ENCODE measurements at regions not wholly inside any gene's neighbourhood (a gene's known extent, or its start where the extent isn't known, plus 50 kb on each side); places are given as distances from the start of the nearest gene placed in this dataset.

DNA sequence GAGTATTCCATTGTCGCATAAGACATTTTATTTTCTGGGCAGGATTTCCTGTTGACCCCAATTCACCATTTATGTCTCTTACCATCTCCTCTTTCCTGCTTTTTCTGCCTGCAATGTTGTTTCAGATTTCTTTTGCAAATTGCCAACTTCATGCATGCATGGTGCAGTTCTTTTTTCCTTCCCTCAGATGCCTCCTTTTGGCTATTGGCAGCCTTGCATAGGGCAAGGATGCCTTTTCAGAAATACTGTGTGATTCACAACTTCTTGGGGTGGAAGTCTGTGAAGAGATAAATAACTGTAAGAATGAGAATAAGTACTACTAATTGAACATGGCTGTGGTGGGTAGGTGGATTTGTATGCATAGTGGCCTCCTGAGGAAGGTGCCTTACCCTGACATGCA is 116.7 kb downstream of the SOX4 start:
- no peak overlapping the region for H3K4me3 ChIP-seq (ENCODE audit: low read depth, low read length)
- no peaks in the 10 kb centered on the region for H3K36me3 ChIP-seq (replicated peaks)
- TF ChIP-seq, protein P1, sequence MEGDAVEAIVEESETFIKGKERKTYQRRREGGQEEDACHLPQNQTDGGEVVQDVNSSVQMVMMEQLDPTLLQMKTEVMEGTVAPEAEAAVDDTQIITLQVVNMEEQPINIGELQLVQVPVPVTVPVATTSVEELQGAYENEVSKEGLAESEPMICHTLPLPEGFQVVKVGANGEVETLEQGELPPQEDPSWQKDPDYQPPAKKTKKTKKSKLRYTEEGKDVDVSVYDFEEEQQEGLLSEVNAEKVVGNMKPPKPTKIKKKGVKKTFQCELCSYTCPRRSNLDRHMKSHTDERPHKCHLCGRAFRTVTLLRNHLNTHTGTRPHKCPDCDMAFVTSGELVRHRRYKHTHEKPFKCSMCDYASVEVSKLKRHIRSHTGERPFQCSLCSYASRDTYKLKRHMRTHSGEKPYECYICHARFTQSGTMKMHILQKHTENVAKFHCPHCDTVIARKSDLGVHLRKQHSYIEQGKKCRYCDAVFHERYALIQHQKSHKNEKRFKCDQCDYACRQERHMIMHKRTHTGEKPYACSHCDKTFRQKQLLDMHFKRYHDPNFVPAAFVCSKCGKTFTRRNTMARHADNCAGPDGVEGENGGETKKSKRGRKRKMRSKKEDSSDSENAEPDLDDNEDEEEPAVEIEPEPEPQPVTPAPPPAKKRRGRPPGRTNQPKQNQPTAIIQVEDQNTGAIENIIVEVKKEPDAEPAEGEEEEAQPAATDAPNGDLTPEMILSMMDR (IDR thresholded peaks at IDR 0.05; ENCODE audit: low read depth, low read length, missing control alignments) = no peak
- DNase-seq = no peak
- H3K27ac ChIP-seq = no peak overlapping the region
- in situ Hi-C loops (cut with HindIII; ENCODE audit: low pct_ligation_motif_present, low sequenced_read_pairs) = no loop called here
- no peaks in the 10 kb centered on the region for H3K27me3 ChIP-seq (replicated peaks)

DNA sequence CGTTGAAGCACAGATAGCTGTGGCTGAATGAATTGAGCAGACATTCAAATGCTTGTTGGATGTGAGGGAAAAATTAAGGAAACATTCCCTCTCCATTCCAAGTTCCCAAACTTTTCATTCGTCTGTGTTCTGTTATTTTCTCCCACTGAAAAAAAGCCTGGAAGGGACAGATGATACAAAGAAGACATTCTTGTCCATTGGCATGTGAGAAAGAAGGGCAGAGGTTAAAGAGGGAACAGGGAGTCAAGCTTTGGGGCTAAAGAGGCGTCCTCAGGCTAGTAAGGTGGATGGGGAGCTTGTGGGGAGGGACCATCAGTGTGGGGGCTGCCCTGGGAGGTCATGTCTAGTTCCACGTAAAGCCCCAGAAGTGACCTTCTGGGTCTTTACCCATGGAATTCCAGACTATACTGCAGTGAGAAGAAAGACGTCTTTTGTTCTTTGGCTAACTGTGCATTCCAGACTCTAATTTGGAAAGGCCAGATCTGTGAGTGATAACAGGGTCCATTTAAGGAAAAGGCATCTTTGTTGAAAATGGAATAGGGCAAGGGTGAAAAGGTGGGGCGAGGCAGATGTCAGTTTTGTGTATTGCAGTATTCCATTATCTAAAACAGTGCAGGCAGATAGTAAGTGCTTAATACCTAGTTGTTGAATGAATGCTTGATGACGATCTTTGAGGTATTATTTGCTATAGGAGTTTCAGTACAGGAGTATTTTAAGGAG is 117.5 kb downstream of the SOX4 start:
- in situ Hi-C loops (cut with HindIII; ENCODE audit: low pct_ligation_motif_present, low sequenced_read_pairs) = no loop called here
- no peaks in the 10 kb centered on the region for H3K36me3 ChIP-seq (replicated peaks)
- H3K27me3 ChIP-seq (replicated peaks) = no peaks in the 10 kb centered on the region
- H3K27ac ChIP-seq = no peak overlapping the region
- TF ChIP-seq, protein P1 (IDR thresholded peaks at IDR 0.05; ENCODE audit: low read depth, low read length, missing control alignments) = no peak
- DNase-seq = no peak
- H3K4me3 ChIP-seq (ENCODE audit: low read depth, low read length) = no peak overlapping the region

DNA sequence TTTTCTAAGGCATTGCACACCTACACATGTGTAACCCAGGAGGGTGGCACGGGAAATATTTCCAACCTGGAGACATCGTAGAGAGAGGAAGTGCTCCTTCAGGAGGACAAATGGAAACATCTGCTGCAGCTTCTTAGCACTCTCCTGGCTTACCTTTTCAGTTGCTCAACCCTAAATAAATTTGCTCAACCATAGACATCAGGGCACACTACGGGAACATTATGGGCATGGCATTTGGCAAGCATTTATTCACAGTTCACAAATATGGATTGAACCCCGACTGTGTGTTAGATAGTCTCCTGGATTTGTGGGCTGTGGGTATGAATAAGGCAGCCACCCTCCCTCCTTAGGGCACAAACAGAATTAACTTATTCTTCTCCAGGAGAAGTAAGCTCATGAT is 118.7 kb downstream of the SOX4 start:
- H3K36me3 ChIP-seq (replicated peaks) = no peaks in the 10 kb centered on the region
- in situ Hi-C loops (cut with HindIII; ENCODE audit: low pct_ligation_motif_present, low sequenced_read_pairs) = no loop called here
- TF ChIP-seq, protein P1 (IDR thresholded peaks at IDR 0.05; ENCODE audit: low read depth, low read length, missing control alignments) = no peak

DNA sequence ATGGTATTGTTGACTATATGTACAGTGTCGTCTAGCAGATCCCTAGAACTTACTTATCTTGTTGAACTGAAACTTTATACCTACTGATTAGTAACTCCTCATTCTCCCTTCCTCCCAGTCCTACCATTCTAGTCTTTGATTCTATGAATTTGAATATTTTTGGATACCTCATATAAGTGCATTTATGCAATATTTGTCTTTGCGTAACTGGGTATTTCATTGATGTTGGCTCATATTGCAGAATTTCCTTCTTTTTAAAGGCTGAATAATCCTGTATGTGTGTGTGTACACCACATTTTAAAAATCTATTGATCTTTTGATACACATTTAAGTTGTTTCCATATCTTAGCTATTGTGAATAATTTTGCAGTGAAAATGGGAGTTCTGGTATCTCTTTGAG is 119.9 kb downstream of the SOX4 start:
- Histone ChIP-seq H3K27ac (no peak overlapping the region), H3K36me3 (replicated peaks) (no peaks in the 10 kb centered on the region), H3K4me3 (ENCODE audit: low read depth, low read length) (no peak overlapping the region), H3K27me3 (replicated peaks) (no peaks in the 10 kb centered on the region)
- in situ Hi-C loops (cut with HindIII; ENCODE audit: low pct_ligation_motif_present, low sequenced_read_pairs) = no loop called here
- no peak for DNase-seq
- TF ChIP-seq, protein P1 (IDR thresholded peaks at IDR 0.05; ENCODE audit: low read depth, low read length, missing control alignments) = no peak

More for the DNA sequence above, 118.7 kb downstream of the SOX4 start:
- H3K4me3 ChIP-seq (ENCODE audit: low read depth, low read length) = no peak overlapping the region
- no peaks in the 10 kb centered on the region for H3K27me3 ChIP-seq (replicated peaks)
- DNase-seq = no peak
- H3K27ac ChIP-seq = no peak overlapping the region

DNA sequence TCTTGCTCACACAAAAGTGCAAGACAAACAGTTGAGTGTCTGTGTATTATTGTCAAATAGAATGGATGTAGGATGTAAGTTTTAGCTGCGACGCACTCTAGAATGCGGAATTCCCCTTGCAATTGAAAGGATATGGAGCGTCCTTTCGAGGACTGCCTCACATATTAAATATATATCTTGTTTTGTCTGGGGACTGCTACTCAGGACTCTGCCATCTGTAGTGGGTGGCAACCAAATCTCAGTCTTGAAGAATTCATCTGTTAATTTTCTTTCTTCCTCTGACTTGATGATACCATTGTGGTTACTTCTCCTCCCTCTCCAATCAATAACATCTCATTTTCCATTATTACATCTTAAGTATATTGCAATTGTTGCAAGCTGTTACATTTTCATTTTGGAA is 121.6 kb downstream of the SOX4 start:
- in situ Hi-C loops (cut with HindIII; ENCODE audit: low pct_ligation_motif_present, low sequenced_read_pairs) = no loop called here
- no peak for DNase-seq
- no peaks in the 10 kb centered on the region for H3K36me3 ChIP-seq (replicated peaks)
- no peak overlapping the region for H3K27ac ChIP-seq
- no peaks in the 10 kb centered on the region for H3K27me3 ChIP-seq (replicated peaks)
- TF ChIP-seq, protein P1 (IDR thresholded peaks at IDR 0.05; ENCODE audit: low read depth, low read length, missing control alignments) = no peak
- no peak overlapping the region for H3K4me3 ChIP-seq (ENCODE audit: low read depth, low read length)

DNA sequence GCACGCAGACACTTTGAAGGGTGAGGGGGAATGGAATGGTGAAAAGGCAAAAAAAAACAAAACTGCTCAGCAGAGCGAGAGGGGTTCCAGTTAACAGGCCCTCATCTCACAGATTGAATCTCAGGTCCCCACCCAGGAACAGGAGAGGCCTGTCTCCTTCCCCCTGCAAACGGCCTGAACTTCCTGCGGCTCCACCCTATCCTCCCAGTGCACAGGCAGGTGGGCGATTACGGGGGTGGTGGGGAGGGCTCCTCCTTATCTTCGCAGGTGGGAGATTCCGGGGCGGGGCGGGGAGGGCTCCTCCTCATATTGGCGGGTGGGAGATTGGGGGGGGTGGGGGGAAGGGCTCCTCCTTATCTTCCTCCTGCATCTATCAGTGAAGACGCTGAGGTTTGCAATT is 129.0 kb downstream of the SOX4 start:
- no peak overlapping the region for H3K4me3 ChIP-seq (ENCODE audit: low read depth, low read length)
- no peak for DNase-seq
- no peaks in the 10 kb centered on the region for H3K27me3 ChIP-seq (replicated peaks)
- no peak overlapping the region for H3K27ac ChIP-seq
- TF ChIP-seq, protein P1 (IDR thresholded peaks at IDR 0.05; ENCODE audit: low read depth, low read length, missing control alignments) = no peak
- in situ Hi-C loops (cut with HindIII; ENCODE audit: low pct_ligation_motif_present, low sequenced_read_pairs) = no loop called here
- no peaks in the 10 kb centered on the region for H3K36me3 ChIP-seq (replicated peaks)

All from brain microvascular endothelial cell (primary cell).